Endometrial microvascular endothelial cells (primary cell): ENCODE measurements at regions not wholly inside any gene's neighbourhood (a gene's known extent, or its start where the extent isn't known, plus 50 kb on each side); places are given as distances from the start of the nearest gene placed in this dataset.
"Not testable (repeated sequence)": the region's sequence is repeated elsewhere in the genome, so short reads cannot be mapped to it uniquely, and the experiment has no call there.

ENCODE experiments used
- in situ Hi-C: cut with HindIII; loops from 2 replicates; pipeline ENCODE4 v1.10.0; 2017; ENCODE audit warnings: low sequenced_read_pairs, low pct_unique_long_range_greater_than_20kb; ENCODE audit errors: inconsistent ontology term

GRCh38 chr17:71548540-71549190 lies 572.2 kb upstream of the SOX9 start:
- in situ Hi-C loops = no loop called here

DNA sequence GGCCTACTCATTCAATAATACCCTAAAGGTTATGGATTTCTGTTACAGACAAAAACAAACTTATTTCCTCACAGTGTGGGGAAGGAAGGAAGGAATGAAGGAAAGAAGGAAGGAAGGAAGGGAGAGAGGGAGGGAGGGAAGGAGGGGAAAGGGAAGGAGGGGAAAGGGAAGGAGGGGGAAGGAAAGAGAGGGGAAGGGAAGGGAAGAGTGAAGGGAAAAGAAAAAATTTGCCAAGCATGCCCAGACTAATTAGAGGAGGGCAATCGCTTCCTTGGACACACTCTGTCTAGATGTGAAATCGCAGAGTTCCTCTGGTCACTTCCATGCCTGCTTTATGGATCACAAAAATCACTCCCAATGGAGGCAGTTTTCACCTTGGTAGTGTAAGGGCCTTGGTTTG lies 570.1 kb upstream of the SOX9 start:
- in situ Hi-C loops = no loop called here

DNA sequence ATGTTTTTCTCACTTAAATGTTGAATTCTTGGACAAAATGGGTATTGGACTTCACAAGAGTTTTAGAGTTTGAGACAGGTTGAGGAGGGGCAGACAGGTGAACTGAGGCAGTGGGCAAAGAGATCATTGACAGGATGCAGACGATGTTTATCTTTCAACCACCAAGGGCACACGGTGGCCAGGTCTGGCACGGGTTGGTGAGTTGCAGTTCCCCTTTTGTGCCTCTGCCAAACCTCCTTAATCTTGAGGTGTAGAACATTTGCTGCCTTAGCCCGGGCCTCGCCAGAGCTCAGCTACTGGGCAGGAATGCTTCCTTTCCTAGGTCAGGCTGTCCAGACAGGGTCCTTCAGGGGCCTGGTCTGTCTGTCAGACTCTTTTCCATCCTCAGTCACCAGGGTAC lies 567.4 kb upstream of the SOX9 start:
- in situ Hi-C loops = no loop called here

- in situ Hi-C loops = no loop called here
Measured at GRCh38 chr17:71558901-71559300, 561.9 kb upstream of the SOX9 start.

DNA sequence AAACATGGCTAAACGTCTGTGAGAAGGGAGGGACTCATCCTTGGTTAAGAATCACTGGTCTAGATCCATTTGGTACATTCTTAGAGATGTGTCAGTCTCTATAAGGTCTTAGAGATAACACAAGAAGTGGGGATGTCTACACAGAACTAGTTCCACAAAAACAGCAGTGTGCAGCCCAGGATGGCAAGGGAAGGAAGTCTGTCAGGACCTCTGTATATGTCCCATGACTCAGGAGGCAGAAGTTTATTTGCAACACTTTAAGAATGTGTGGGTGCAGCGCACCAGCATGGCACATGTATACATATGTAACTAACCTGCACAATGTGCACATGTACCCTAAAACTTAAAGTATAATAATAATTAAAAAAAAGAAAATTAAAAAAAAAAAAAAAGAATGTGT lies 548.5 kb upstream of the SOX9 start:
- in situ Hi-C loops = no loop called here

GRCh38 chr17:71578446-71578845 lies 542.4 kb upstream of the SOX9 start:
- in situ Hi-C loops = no loop called here

DNA sequence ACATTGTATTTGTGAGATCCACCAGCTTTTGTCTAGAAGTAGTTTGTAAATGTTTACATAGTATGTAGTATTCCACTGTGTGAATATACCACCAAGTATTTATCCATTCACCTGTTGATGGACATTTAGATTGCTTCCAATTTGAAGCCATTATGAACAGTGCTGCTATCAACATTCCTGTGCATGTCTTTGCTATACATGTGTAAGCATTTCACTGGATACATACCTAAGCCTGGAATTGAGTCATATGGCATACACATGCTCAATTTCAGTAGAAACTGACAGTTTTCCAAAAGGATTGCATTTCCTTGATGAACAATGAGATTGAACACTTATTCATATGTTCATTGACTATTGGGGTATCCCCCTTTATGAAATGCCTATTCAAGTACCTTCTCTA lies 540.6 kb upstream of the SOX9 start:
- in situ Hi-C loops = no loop called here

GRCh38 chr17:71585540-71585939 lies 535.3 kb upstream of the SOX9 start:
- in situ Hi-C loops = no loop called here

DNA sequence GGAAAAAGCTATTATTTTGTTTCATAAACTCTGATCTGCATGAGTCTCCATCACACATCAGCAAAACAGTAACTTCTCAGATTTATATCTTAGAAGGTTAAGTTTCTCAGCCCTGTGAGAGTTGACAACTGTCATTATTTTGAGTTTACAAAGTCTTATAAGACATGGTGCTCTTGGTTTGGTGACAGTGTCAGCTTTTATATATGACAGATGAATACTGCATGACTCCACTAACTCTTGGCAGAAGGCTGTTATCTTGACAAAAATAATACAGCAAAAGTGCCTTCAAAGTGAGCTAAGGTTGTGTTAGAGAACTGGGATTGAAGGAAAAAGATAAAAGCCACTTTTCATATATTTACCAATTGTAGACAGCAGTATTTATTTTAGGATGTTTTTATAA lies 528.4 kb upstream of the SOX9 start:
- in situ Hi-C loops = no loop called here

- in situ Hi-C loops = no loop called here
Measured at GRCh38 chr17:71593078-71593477, 527.7 kb upstream of the SOX9 start.

DNA sequence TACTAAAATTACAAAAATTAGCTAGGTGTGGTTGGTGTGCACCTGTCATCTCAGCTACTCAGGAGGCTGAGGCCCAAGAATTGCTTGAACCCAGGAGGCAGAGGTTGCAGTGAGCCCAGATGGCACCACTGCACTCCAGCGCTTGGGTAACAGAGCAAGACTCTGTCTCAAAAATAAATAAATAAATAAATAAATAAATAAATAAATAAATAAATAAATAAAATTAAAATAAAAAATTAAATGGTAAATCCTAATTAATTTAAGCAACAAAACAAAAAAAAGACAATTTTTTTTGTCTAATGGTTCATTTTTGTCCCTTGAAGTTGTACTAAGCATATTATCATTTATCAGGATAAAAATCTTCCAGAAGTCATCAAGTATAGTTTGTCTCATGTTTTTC lies 521.2 kb upstream of the SOX9 start:
- in situ Hi-C loops = not testable (repeated sequence)

DNA sequence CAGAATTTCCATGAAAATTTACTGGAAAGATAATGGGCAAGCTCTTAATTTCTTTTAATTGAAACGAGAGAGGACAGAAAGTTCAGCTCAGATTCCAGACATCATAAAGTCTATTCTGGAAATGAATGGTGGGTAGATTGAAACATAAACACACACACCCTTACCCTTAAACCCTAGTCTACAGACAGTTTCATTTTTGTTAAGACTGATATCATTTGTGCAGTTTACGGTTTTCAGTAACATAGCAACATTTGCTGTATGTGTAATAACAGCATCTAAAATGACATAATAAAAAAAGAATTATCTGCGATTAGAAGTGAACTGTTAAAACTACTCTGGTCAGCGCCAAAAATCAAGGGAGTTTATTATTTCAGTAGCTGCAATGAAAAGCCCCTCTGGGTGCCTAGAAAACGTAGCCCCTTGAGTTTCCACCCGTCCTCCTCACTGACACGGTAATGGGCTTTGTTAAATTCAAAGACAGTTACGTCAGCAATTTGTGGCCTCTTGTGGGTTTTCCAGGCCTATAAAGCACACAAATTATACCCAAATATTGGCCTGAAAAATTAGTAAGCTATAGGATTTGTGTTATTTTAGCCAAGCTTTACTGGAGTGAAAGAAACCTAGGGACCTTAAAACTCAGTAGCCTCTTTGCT lies 520.6 kb upstream of the SOX9 start:
- in situ Hi-C loops = no loop called here

GRCh38 chr17:71601894-71602504 lies 518.8 kb upstream of the SOX9 start:
- in situ Hi-C loops = no loop called here

DNA sequence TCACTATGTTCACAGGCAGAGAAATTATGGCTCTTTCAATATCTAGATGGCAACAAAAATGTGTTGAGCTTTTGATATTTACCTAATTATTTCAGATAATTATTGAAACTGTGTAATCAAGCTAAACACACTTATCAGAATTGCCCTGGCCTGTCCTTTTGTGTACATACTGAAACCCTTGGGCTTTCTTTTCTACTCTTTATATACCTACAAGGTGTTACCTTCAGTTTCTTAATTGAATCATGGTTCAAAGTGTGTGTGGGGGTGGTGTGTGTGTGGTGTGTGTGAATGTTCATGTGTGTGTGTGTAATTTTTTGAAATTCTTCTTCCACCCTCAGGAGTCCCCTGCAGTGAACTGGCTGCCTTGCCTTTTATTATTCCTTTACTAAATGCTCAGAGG lies 506.8 kb upstream of the SOX9 start:
- in situ Hi-C loops = no loop called here

DNA sequence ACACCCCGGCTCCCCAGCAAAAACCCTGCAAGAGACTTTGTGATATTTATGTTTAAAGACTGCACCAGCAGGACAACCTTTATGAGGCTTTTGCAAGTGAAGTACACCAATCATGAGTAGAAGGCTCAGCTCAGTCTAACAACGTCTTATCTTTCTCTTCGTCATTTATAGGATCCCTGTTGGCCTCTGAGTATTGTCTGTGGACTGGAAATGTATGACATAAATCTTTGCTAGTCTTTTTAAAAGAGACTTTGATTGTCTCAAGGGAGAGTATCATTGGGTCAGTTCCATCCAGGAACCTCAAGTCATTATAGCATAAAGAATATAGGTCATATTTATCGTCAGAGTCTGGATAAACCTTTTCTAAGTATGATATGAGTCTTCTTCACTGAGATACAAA lies 505.0 kb upstream of the SOX9 start:
- in situ Hi-C loops = no loop called here

- in situ Hi-C loops = not testable (repeated sequence)
Measured at GRCh38 chr17:71617767-71618166, 503.1 kb upstream of the SOX9 start.

DNA sequence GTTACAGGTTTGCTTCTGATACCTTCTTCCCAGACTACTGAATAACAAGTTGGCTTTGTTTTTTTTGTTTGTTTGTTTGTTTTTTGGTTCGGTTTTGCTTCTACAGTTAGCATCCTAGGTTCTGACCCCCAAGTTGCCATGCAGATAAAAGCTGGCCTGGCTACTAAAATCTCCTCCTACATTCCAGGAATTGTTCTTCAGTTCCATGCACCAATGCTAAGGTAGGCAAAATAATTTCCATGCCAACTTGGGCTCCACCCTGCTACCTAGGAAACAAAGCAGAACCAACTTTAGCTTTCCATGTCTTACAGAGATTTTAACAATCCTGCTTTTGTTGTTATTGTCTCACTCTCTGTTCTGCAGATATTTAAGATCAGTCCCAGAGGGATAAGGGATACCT lies 495.5 kb upstream of the SOX9 start:
- in situ Hi-C loops = no loop called here

GRCh38 chr17:71628306-71628705 lies 492.5 kb upstream of the SOX9 start:
- in situ Hi-C loops = no loop called here

GRCh38 chr17:71631483-71631882 lies 489.3 kb upstream of the SOX9 start:
- in situ Hi-C loops = no loop called here

DNA sequence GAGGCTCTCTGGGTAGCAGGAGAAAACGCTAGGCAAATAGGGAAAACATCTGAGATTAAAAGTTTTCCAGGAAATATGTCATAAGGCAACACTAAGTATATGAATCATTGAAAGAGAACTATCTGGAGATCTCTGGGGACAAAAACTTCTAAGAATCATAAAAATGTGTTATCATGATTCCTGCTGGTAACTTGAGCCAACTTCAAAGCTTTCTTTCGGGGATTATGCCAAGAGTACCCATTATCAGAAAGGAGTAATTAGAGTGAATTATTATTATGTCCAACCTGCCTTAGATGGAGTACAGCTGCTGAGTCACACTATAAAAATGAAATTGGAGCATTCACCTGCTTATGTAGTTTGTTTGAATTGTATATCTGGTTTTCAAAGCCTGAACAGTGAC lies 488.5 kb upstream of the SOX9 start:
- in situ Hi-C loops = no loop called here
